HG02678 (cell line): ENCODE measurements at regions not wholly inside any gene's neighbourhood (a gene's known extent, or its start where the extent isn't known, plus 50 kb on each side); places are given as distances from the start of the nearest gene placed in this dataset.
"Not testable (repeated sequence)": the region's sequence is repeated elsewhere in the genome, so short reads cannot be mapped to it uniquely, and the experiment has no call there.

ENCODE experiments used
- ATAC-seq: cut with Tn5 transposase; IDR thresholded peaks from one replicate; pipeline ENCODE4 v1.9.1; 2021; ENCODE audit warnings: mild to moderate bottlenecking, moderate library complexity; ENCODE audit not compliant: unreplicated experiment

GRCh38 chr7:17396692-17397091 is 98.2 kb downstream of the AHR start:
- ATAC-seq, result no peak

DNA sequence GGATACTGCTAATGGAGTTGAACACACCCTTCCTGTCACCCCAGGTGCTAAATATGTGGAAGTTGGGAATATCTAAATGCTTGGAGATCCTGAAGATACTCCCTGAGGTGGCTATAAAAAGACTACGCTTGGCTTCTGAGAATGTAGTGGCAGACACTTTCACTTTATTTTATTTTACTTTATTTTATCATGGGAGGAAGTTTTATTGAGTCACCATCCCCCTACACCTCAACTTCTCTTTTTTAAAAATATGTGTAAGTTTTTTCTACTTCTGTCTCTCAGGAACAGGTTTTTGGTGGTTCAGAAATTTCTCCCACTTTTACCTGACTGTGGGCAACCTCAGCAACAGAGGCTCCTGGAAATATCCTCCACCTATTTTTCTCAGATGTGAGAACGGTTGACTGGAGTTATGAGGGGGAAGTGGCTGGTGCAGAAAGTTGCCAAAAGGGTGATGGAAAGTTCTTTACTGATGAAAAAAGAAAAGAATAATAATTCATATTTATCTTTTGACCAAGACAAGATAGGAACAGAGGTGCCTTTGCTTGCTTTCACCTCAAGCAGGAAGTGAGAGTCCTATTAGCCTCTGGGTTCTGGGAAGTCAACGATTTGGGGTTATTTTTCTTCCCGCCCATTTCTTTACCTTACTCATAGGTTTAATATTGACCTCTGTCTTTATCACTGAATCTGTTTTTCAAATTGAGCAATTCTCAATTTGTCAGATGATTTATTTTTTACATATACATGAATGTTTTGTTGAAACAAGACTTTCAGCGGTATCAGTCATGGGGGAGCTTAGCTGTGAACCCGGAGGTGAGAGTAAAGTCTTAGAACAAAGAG is 103.6 kb downstream of the AHR start:
- ATAC-seq, result peak; percentile 64

DNA sequence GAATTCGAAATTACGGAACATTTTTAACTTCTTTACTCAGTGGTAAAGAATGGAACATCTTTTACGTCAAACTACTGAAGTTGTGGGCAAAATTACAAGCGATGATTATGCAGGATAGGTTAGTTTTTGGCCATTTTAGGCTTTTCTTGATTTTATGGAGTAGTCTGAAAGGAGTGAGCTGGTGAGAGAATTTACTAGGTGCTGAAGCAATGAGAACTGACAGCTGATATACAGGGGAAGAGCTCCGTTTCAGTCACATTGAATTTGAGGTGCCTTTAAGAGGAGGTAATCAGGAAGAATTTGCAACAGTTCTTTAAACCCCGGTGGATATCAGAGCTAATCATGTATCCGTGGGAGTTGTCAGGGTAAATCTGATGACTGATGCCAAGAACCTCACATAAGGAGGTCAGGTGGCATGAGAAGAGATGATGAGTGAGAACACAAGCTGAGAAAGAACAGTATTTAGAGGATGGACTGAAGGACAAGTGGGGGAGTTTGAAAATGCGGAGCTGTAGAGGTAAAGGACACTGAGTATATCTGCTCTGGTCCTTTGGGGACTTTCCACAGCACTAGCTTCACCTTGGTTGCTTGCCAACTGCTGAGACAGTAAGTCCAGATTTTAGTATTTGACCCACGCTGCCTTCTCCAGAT is 104.3 kb downstream of the AHR start:
- peak; percentile 75 for ATAC-seq

DNA sequence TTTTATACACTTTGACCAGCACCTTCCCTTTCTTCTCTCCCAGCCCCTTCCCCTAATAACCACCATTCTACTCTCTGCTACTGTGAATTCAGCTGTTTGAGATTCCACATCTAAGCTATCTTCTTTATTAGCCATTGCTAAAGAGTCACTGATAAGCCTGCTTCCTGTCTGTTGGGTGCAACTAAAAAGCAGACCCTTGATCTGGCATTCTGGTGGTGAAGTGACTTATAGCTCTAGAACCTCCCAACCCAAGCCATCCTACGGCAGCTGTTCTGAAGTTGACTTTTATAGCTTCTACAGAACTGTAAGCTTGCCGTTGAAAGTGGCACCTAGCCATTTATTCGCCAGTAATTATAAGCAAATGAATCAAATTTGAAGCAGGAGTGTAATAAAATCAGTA is 105.6 kb downstream of the AHR start:
- ATAC-seq, result no peak

DNA sequence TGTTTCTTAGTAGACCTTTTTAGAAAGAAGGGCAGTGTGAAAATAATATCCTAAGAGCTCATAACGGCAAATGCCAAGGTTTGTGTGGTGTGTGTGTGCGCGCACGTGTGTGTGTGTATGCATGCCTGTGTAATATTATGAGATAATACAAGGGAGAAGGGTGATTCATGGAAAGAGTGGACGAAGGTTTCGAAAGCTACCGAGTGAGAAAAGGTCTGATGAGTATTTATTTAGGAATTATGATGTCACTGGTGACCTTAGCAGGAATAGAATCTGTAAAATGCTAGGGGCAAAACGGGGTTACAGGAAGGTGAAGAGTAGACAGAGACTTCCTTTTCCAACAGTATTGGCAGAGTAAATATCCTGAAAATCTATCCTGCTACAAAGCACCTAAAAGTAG is 107.3 kb downstream of the AHR start:
- no peak for ATAC-seq

- no peak for ATAC-seq
Observed at GRCh38 chr7:17406738-17407137, 108.3 kb downstream of the AHR start.

DNA sequence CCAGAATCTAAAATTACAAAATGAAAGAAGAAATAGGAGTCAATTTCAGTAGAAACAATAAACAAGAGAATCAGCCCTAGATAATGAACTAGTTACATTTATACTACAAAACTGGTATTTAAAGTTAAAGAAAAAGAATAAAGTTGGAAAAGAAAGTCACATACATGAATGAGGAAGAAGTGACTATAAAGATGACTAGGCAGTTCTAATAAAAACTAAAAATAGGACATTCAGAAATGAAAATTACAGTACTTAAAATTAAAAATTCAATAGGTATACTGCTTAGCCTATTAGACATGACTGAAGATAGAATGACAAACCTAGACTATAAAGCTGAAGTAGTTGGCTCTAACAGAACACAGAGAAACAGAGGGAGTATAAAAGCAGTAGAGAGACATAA is 108.8 kb downstream of the AHR start:
- ATAC-seq, result no peak

DNA sequence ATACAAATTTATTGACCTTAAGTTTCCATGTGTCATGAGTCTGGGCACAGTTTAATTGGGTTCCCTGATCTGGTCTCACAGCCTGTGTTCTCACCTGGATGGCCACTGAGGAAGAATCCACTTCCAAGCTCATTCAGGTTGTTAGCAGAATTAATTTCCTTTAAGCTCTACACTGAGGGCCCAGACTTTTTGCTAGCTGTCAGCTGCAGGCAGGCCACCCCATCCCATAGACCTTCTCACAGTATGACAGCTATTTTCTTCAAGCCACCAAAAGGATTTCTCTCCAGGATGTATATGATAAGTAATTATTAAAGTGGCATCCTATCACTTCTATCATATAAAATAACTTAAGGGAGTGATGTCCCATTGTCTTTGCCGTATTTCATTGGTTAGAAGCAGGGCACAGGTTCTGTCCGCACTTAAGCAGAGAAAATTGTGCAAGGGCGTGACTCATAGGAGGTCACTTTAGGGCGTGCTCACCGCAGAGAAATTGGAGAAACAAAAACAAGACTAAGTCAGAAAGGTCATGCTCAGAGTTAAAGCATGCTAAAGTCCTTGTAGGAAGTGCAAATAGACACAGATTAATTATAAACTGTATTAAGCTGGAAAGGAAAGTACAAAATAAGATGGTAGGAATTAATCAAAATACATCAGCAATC is 109.9 kb downstream of the AHR start:
- no peak for ATAC-seq

DNA sequence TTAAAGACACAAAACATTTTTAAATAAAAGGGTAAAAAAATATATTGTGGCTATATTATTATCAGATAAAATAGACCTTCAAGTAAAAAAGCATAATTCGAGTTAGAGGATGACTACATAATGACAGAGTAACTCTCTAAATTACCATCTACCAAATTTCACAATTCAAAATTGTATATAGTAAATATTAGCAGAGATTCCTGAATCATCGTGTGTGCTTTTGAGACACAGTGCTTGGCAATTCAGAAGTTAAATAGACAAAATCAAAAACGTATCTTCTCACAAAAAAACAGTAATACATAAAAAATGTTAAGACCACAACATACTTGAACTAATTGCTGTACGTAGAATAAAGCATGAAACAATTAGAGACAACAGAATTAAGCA is 110.4 kb downstream of the AHR start:
- ATAC-seq, result no peak

DNA sequence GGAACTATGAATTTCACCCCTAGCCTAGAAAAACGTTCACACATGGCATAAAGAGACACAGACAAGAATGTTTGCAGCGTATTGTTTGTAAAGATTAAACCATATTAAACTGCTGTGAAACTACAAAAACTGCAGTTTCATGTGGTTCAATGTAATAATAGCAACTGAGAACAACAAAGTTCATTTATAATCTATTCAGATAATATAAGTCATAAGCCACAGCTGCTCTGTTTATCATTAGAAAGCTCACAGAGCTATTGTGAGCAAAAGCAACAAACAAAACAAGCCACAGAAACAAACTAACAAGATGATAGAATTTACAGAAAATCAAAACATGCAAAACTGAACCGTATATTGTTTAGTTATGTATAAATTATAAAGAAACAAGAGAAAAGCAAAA is 113.5 kb downstream of the AHR start:
- ATAC-seq, result peak; percentile 84

- no peak for ATAC-seq
Observed at GRCh38 chr7:17412883-17413282, 114.4 kb downstream of the AHR start.

- no peak for ATAC-seq
Observed at GRCh38 chr7:17415955-17416354, 117.5 kb downstream of the AHR start.

GRCh38 chr7:17420308-17421015 is 122.0 kb downstream of the AHR start:
- ATAC-seq, result not testable (repeated sequence)

GRCh38 chr7:17421941-17422340 is 123.5 kb downstream of the AHR start:
- no peak for ATAC-seq

DNA sequence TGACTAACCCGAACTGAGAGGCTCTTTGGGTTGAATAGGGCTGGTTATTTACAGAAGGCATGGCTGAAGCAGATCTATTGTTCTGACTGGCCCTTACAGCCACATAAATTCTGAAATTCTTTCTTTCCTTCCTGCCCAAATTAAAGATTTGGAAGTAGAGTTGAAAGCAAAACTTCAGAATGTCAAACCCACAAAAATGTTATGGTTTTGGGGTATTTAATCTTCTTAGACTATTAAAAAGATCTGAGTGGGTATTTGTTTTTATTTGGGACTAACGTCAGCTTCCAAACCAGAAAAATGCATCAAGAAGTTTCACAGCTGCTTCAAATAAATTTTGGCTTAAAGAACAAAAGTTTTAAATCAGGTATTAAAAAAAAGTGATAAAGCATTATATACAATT is 124.5 kb downstream of the AHR start:
- ATAC-seq, result no peak

DNA sequence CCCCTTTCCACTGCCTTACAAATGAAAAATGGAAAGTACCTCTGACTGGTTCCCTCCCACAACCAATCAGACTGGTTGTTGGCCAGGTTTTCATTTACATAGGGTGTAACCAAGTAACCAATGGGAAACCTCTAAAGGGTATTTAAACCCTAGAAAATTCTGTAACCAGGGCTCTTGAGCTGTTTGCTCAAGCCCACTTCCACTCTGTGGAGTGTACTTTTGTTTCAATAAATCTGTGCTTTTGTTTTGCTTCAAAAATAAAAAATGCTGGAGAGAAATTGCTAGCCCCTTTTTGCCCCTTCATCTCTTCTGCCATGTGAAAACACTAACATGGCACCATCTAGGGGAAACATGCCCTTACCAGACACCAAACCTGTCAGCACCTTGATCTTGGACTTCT is 129.5 kb downstream of the AHR start:
- ATAC-seq, result no peak

- ATAC-seq, result no peak
Observed at GRCh38 chr7:17429579-17429978, 131.1 kb downstream of the AHR start.

DNA sequence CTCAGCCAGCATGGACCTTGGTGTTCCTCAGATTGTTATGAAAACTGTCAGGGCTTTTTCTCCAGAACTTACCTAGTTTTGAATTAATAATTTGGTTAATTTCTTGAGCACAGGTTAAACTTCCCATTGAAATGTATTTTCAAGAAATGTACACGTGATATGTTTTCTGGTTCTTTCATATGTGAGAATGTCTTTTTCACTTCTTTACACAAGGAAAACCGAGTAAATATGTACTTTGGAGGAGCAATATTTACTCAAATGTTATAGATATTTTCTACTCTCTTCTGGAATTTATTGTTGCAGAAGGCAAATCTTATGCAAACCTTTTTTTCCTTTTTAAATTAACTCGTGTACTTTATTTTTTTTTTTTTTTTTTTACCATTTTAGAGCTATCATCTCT is 134.3 kb downstream of the AHR start:
- no peak for ATAC-seq

DNA sequence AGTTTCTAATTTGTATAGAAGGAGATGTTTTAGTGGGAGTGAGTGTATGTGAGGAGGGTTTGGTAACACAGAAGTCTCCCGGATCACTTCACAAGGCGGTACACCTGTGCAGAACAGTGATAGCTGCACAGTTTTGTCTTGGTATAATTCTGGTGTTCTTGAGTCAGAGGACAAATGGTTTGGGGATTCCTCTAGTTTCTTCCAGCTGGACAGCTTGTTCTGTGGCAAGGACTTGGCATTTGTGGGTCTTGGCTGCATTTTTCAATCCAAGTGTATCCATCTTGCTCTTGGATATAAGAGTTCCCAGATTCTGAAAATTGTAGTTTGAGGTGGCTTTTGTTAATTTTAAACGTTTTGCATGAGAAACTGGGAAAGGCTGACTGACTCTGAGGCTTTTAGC is 135.7 kb downstream of the AHR start:
- no peak for ATAC-seq

- ATAC-seq, result no peak
Observed at GRCh38 chr7:17434841-17435692, 136.6 kb downstream of the AHR start.

GRCh38 chr7:17436126-17436525 is 137.7 kb downstream of the AHR start:
- ATAC-seq, result no peak
